Breast epithelium (tissue), 3 donors: ENCODE measurements at regions not wholly inside any gene's neighbourhood (a gene's known extent, or its start where the extent isn't known, plus 50 kb on each side); places are given as distances from the start of the nearest gene placed in this dataset.

Source experiments
- POLR2A ChIP-seq: fragments of 450-650 bp; IDR thresholded peaks from one replicate; pipeline ENCODE4 v1.6.1; 2016; ENCODE audit warnings: antibody characterized with exemption, mild to moderate bottlenecking, moderate library complexity
- POLR2AphosphoS5 ChIP-seq, 3 donors: sonication (generic); formaldehyde crosslinking; IDR thresholded peaks; one replicate each; pipeline ENCODE4 v1.6.1; 2017; ENCODE audit warnings: antibody characterized with exemption in 3 of 3
- TF ChIP-seq, protein P1 (sequence below), 3 donors: fragments of 450-650 bp; IDR thresholded peaks; one replicate each; pipeline ENCODE4 v1.5.1; 2016 to 2017; ENCODE audit warnings: antibody characterized with exemption in 3 of 3, mild to moderate bottlenecking in 3 of 3, moderate library complexity in 3 of 3

DNA sequence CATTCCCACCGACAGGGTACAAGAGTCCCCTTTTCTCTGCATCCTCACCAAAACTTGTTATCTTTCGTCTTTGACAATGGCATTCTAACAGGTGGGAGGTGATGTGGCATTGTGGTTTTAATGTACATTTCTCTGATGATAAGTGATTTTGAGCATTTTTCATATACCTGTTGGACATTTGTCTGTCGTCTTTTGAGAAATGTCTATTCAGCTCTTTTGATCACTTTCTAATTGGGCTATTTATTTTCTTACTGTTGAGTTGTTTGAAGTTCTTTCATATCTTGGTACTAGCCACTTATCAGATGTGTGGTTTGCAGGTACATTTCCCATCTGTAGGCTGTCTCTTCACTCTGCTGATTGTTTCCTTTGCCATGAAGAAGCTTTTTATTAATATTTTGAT, 219.0 kb upstream of the SOX1 start:
- TF ChIP-seq, protein P1, sequence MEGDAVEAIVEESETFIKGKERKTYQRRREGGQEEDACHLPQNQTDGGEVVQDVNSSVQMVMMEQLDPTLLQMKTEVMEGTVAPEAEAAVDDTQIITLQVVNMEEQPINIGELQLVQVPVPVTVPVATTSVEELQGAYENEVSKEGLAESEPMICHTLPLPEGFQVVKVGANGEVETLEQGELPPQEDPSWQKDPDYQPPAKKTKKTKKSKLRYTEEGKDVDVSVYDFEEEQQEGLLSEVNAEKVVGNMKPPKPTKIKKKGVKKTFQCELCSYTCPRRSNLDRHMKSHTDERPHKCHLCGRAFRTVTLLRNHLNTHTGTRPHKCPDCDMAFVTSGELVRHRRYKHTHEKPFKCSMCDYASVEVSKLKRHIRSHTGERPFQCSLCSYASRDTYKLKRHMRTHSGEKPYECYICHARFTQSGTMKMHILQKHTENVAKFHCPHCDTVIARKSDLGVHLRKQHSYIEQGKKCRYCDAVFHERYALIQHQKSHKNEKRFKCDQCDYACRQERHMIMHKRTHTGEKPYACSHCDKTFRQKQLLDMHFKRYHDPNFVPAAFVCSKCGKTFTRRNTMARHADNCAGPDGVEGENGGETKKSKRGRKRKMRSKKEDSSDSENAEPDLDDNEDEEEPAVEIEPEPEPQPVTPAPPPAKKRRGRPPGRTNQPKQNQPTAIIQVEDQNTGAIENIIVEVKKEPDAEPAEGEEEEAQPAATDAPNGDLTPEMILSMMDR (IDR thresholded peaks at IDR 0.05): no peak
- TF ChIP-seq POLR2A: no peak
- TF ChIP-seq POLR2AphosphoS5 (IDR thresholded peaks at IDR 0.05): no peak
